GM19467 (cell line): ENCODE measurements at regions not wholly inside any gene's neighbourhood (a gene's known extent, or its start where the extent isn't known, plus 50 kb on each side); places are given as distances from the start of the nearest gene placed in this dataset.

Source experiments
- ATAC-seq: cut with Tn5 transposase; IDR thresholded peaks from one replicate; pipeline ENCODE4 v1.9.1; 2021; ENCODE audit warnings: mild to moderate bottlenecking, moderate library complexity; ENCODE audit not compliant: unreplicated experiment

DNA sequence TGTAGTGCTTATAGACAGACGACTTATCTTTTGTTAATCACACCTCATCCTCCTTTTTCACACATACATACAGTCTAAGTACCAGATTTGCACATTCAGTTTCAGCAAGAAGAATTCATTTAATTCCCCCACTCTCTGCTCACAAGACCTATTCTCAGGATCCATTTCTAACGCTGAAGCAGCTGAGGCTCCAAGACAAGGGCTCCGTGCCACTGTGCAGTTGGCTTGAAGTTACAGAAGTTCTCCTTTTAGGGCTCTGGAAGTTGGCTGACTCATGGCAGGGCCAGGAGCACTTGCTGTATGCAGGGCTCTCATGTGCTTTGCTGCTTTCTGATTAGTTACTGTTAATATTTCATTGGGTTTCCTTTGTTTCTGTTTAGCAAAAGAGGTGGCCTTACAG is 1566.9 kb upstream of the TMEM132C start:
- ATAC-seq, result no peak

- no peak for ATAC-seq
Measured at GRCh38 chr12:126704609-126705008, 1562.4 kb upstream of the TMEM132C start.

GRCh38 chr12:126706300-126706699 is 1560.7 kb upstream of the TMEM132C start:
- ATAC-seq, result no peak

- no peak for ATAC-seq
Measured at GRCh38 chr12:126708492-126708896, 1558.5 kb upstream of the TMEM132C start.

GRCh38 chr12:126718365-126718764 is 1548.6 kb upstream of the TMEM132C start:
- ATAC-seq, result no peak

DNA sequence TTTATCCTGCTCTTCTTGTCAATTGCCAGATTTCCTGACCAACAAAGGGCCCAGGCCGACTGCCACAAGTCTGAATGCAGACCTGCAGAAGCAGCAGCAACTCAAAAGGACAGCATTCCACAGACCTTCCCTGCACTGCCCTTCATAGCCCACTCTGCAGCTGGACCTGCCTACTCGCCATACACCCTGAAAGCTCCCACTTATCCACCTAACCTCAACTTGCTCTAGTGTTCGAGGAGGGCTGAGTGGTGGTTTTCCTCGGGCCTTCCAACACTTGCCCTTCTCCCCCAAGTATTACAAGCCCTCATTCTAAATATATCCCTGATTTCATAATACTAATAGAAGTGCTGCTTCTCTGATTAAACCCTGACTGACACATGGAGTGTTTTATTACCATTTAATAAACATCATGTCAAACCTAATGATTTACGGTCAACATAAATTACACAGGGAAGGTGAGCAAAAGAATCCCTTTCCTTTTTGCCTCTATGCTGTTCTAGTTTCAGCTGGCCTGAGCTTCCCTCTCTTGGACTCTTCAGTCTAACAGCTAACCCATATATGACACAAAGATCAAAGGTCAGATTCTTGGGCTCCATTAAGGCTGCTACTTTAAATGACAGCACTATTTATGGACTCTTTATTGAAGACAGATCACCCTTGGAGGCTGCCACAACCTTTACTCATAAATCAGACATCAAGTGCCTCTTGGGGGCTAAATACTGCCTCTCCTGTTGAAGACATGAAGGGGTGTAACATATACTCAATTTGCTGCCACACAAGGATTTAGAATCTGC is 1546.9 kb upstream of the TMEM132C start:
- no peak for ATAC-seq

GRCh38 chr12:126726481-126727217 is 1540.3 kb upstream of the TMEM132C start:
- ATAC-seq, result no peak

DNA sequence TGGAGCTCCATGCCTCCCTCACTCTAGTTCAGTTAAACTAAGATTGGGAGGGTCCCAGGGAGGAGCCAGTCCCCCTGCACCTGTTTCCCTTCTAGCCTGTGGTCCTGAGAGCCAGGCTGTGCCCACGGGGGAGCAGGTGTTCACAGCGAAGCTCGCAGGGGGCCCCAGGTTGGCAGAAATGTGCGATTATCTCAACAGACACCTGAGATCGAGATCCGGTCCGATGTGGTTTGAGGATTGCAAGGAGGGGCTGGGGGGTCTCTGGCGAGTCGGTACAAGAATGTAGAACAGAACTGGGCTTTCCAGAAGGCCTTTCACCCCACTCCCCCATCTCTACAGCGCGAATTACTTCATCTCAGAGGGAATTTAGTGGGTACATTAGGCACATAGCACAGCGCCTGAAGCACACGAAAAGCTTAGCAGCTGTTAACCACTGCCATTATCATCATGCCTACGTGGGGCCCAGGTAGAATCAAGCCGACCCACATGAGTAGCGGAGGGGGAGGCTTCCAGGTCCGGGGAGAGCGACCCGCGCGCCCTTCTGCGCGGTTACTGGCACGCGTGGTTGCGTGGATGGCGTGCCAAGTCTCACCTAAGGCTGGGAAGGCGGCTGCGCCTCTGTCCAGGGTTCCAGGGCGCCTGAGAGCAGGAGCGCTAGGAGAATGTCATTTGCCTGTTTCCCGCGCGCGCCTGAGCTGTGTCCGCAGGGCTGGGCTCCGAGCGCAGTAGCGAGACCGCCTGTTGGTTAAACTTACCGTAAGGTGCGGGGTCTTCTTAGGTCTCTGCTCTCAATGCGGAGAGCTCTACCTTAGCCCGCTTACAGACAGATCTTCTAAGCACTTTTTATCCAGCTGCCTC is 1539.5 kb upstream of the TMEM132C start:
- no peak for ATAC-seq

DNA sequence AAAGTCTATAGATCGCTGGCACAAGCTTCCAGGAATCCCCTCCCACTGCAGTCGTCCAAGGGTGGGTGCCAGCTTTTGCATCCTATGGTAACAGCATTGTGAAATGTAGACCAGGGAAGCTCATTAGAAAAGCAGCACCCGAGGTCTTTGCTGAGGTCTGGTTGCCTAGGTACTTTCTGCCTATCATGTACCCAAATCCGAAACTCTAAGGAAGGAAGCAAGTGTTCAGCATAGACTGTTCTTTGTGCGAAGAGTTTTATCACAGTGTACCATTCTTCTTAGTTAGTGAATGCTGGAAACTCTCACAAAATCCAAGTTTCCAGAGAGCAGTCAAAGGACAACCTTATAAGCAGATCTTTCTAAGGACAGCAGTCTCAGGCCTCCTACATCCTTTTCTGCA is 1532.7 kb upstream of the TMEM132C start:
- no peak for ATAC-seq

DNA sequence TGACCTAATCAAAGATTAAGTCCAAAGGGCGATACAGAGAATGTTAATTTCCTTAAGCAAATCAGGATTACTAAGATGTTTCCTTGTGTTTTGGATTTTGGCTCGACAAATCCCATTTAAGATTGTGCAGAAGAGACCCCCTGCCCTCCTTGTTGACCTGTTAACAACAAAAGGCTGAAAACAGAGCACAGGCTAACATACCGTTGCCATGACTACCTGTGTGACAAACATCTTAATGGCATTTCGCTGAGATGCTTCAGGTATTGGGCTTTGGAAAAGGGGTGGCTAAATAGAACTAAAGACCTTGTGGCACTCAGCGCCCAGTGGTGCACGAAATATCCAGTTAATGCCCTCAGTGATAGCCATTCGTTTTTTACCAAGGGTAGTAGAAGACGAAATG is 1532.3 kb upstream of the TMEM132C start:
- ATAC-seq, result no peak

- no peak for ATAC-seq
Measured at GRCh38 chr12:126741536-126742240, 1525.3 kb upstream of the TMEM132C start.

DNA sequence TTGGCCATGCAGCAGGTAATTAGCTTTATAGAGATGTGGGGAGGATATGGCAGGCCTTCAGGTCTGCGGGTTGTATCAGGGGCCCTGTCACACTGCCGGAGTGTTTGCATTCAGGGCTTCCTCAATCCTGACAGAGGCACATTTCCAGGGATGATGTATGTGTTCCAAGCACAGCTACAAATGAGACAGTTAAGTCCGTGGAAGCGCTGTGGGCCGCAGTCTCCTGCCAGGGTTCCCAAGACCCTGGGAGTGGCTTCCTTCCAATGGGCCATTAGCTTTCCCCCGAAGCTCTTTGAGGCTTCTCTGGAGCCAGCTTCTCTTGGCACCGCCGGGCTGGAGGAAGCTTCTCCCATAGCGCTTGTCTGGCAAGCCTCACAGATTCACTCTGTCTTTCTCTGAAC is 1524.7 kb upstream of the TMEM132C start:
- ATAC-seq, result no peak

GRCh38 chr12:126747530-126748149 is 1519.3 kb upstream of the TMEM132C start:
- no peak for ATAC-seq

DNA sequence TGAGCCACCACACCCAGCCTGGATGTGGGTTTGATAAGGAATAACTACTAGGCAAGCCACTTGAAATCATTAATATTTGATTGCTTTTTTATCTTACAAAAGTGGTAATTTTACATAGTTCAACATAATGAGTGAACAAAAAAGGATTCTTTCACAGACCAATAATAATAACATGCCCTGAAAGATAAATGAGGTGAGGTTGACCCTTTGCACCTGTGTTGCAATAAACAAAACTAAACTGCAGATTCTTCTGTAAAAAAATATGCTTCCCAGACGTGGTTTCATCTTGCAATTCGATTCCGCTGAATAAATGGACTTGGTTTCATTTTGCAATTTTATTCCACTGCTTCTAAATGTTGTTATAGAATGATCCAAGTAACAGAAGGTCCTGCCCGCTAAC is 1514.9 kb upstream of the TMEM132C start:
- ATAC-seq, result no peak

DNA sequence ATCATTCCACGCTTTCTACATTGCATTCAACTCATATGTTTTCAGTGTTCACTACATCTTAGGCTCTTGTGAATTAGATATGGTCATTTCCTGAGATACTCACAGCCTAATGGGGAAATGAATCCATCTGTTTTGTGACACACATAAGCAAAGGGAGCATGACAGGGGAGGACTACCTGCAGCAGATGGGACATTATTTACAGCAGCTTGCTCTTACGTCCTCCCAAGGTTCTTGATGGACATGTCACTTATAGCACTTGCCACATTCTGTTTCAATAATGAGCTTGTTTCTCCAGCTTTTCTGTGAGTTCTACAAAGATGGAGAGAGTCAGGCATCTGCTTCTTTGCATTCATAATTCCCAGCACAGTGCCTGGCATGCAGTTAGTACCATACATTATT is 1509.6 kb upstream of the TMEM132C start:
- ATAC-seq, result no peak

DNA sequence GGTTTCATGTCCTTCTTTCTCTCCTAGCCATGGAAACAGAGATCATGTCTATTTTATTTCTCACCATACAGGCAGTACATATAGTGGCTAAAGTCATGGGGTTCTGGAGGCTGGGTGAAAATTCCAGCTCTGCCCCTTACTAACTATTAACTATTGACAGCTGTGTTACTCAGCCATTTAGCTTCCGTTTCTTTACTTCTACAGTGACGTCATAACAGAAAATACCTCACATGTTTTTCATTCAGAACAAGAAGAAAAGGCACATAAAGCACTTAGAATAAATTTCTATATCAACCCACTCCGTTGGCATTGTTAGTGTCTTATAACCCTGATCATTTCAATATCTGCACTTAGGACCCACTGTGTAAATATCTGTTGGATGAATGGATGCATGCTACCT is 1506.9 kb upstream of the TMEM132C start:
- ATAC-seq, result no peak

GRCh38 chr12:126761420-126761819 is 1505.5 kb upstream of the TMEM132C start:
- ATAC-seq, result no peak

DNA sequence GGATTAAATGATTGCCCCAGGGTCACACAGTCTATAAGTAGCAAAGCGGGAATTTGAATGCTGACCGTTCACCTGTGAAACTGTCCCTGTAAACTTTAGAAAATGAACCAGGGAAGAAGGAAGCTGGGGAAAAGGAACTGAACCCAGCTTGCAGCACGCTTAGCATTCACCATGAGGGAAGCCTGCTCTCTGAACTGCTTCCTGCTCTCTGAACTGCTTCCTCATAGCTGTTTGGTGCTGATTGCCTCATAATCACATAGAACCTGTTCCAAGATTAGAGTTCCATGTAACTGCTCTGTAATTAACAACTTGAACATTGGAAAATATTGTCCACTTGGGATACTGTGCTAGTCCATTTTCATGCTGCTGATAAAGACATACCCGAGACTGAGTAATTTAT is 1504.8 kb upstream of the TMEM132C start:
- ATAC-seq, result no peak

GRCh38 chr12:126763359-126763758 is 1503.6 kb upstream of the TMEM132C start:
- no peak for ATAC-seq

- ATAC-seq, result no peak
Measured at GRCh38 chr12:126767334-126767733, 1499.6 kb upstream of the TMEM132C start.
